ENCODE measurements at regions not wholly inside any gene's neighbourhood (a gene's known extent, or its start where the extent isn't known, plus 50 kb on each side); places are given as distances from the start of the nearest gene placed in this dataset.
"Not testable (repeated sequence)": the region's sequence is repeated elsewhere in the genome, so short reads cannot be mapped to it uniquely, and the experiment has no call there.

- DNase-seq = no peak
Observed at GRCh38 chr2:101610750-101611315, 86.7 kb upstream of the MAP4K4 start.

GRCh38 chr2:101609433-101609832, 88.1 kb upstream of the MAP4K4 start:
- DNase-seq = no peak

GRCh38 chr2:101608408-101609310, 88.8 kb upstream of the MAP4K4 start:
- no peak for DNase-seq

GRCh38 chr2:101597347-101597944, 100.1 kb upstream of the MAP4K4 start:
- DNase-seq = peak; percentile 52

GRCh38 chr2:101596333-101596732, 101.2 kb upstream of the MAP4K4 start:
- peak; percentile 4 for DNase-seq

- DNase-seq = no peak
Observed at GRCh38 chr2:101587251-101587650, 110.3 kb upstream of the MAP4K4 start.

- DNase-seq = no peak
Observed at GRCh38 chr2:101583861-101584260, 108.9 kb upstream of the RFX8 start.

- DNase-seq = no peak
Observed at GRCh38 chr2:101581675-101582299, 106.9 kb upstream of the RFX8 start.

- DNase-seq = no peak
Observed at GRCh38 chr2:101580528-101580927, 105.6 kb upstream of the RFX8 start.

GRCh38 chr2:101578671-101579070, 103.8 kb upstream of the RFX8 start:
- no peak for DNase-seq

- not testable (repeated sequence) for DNase-seq
Observed at GRCh38 chr2:101578135-101578534, 103.2 kb upstream of the RFX8 start.

- DNase-seq = no peak
Observed at GRCh38 chr2:101577173-101577572, 102.3 kb upstream of the RFX8 start.

- no peak for DNase-seq
Observed at GRCh38 chr2:101574622-101575021, 99.7 kb upstream of the RFX8 start.

GRCh38 chr2:101571951-101572350, 97.0 kb upstream of the RFX8 start:
- no peak for DNase-seq

GRCh38 chr2:101569886-101570520, 95.1 kb upstream of the RFX8 start:
- DNase-seq = no peak

GRCh38 chr2:101568969-101569368, 94.1 kb upstream of the RFX8 start:
- no peak for DNase-seq

- no peak for DNase-seq
Observed at GRCh38 chr2:101566632-101567228, 91.8 kb upstream of the RFX8 start.

GRCh38 chr2:101563849-101564248, 88.9 kb upstream of the RFX8 start:
- no peak for DNase-seq

GRCh38 chr2:101560780-101561315, 85.9 kb upstream of the RFX8 start:
- no peak for DNase-seq

GRCh38 chr2:101559551-101559950, 84.6 kb upstream of the RFX8 start:
- DNase-seq = no peak

- peak; percentile 27 for DNase-seq
Observed at GRCh38 chr2:101558740-101559525, 84.0 kb upstream of the RFX8 start.

All from fibroblast of skin of back (primary cell).